HEK293T (cell line): ENCODE measurements at regions not wholly inside any gene's neighbourhood (a gene's known extent, or its start where the extent isn't known, plus 50 kb on each side); places are given as distances from the start of the nearest gene placed in this dataset.
"Not testable (repeated sequence)": the region's sequence is repeated elsewhere in the genome, so short reads cannot be mapped to it uniquely, and the experiment has no call there.

Source experiments
- CTCF ChIA-PET: fragments of 350-600 bp; formaldehyde crosslinking; extraction: SDS; loops from one replicate; lab custom pipeline; 2021; ENCODE audit warnings: antibody characterized with exemption, inconsistent platforms; lab: Yijun Ruan, JAX
- POLR2A ChIA-PET: fragments of 350-600 bp; formaldehyde crosslinking; extraction: SDS; loops from one replicate; lab custom pipeline; 2020; ENCODE audit warnings: antibody characterized with exemption, inconsistent platforms; lab: Yijun Ruan, JAX
- DNase-seq: peaks from one replicate; pipeline ENCODE4 v3.0.0; 2012; ENCODE audit warnings: mixed read lengths; ENCODE audit errors: extremely low spot score
- ARNT ChIP-seq: fragments of 450-650 bp; IDR thresholded peaks from 2 replicates; pipeline ENCODE4 v1.6.1; 2017; ENCODE audit warnings: mild to moderate bottlenecking
- BHLHE40 ChIP-seq: fragments of 450-650 bp; IDR thresholded peaks from 2 replicates; pipeline ENCODE4 v1.6.1; 2016; ENCODE audit warnings: mild to moderate bottlenecking, moderate library complexity, borderline replicate concordance
- CTBP1 ChIP-seq: fragments of 450-650 bp; IDR thresholded peaks from 2 replicates; pipeline ENCODE4 v1.6.1; 2016; ENCODE audit warnings: borderline replicate concordance
- ELF4 ChIP-seq: fragments of 450-650 bp; IDR thresholded peaks from 2 replicates; pipeline ENCODE4 v1.6.1; 2017; ENCODE audit warnings: antibody characterized with exemption
- FOXA1 ChIP-seq: fragments of 450-650 bp; IDR thresholded peaks from 2 replicates; pipeline ENCODE4 v1.6.1; 2016; ENCODE audit warnings: mild to moderate bottlenecking
- FOXK2 ChIP-seq: fragments of 450-650 bp; IDR thresholded peaks from 2 replicates; pipeline ENCODE4 v1.6.1; 2016; ENCODE audit warnings: mild to moderate bottlenecking
- FOXM1 ChIP-seq: fragments of 450-650 bp; IDR thresholded peaks from 2 replicates; pipeline ENCODE4 v1.6.1; 2017; ENCODE audit warnings: mild to moderate bottlenecking, borderline replicate concordance
- HDGF ChIP-seq: fragments of 450-650 bp; IDR thresholded peaks from 2 replicates; pipeline ENCODE4 v1.6.1; 2017; ENCODE audit warnings: antibody characterized with exemption, borderline replicate concordance
- L3MBTL2 ChIP-seq: fragments of 450-650 bp; conservative IDR thresholded peaks from 2 replicates; pipeline ENCODE4 v1.6.1; 2016; ENCODE audit warnings: mild to moderate bottlenecking
- LEF1 ChIP-seq: fragments of 450-650 bp; IDR thresholded peaks from 2 replicates; pipeline ENCODE4 v1.6.1; 2017; ENCODE audit warnings: mild to moderate bottlenecking, borderline replicate concordance
- NFRKB ChIP-seq: fragments of 450-650 bp; IDR thresholded peaks from 2 replicates; pipeline ENCODE4 v1.6.1; 2016; ENCODE audit warnings: mild to moderate bottlenecking, moderate library complexity
- PKNOX1 ChIP-seq: fragments of 450-650 bp; IDR thresholded peaks from 2 replicates; pipeline ENCODE4 v1.6.1; 2016
- SP1 ChIP-seq: fragments of 450-650 bp; IDR thresholded peaks from 2 replicates; pipeline ENCODE4 v1.6.1; 2017
- SUZ12 ChIP-seq: fragments of 450-650 bp; IDR thresholded peaks from 2 replicates; pipeline ENCODE4 v1.6.1; 2016; ENCODE audit warnings: mild to moderate bottlenecking
- TARDBP ChIP-seq: fragments of 450-650 bp; IDR thresholded peaks from 2 replicates; pipeline ENCODE4 v1.6.1; 2016
- ZNF384 ChIP-seq: fragments of 450-650 bp; IDR thresholded peaks from 2 replicates; pipeline ENCODE4 v1.6.1; 2016

- ChIA-PET CTCF (interaction anchor here (1.0 kb wide), 1 partner anchor 14 kb away, joined by 6 read pairs; no protein-coding TSS in a partner anchor), POLR2A (no interaction called here)
- no peak for TF ChIP-seq BHLHE40
- no peak for TF ChIP-seq ZNF384
- no peak for TF ChIP-seq FOXA1
- no peak for TF ChIP-seq SUZ12
- no peak for TF ChIP-seq ARNT
- TF ChIP-seq NFRKB = no peak
- no peak for TF ChIP-seq LEF1
- no peak for TF ChIP-seq FOXM1
- TF ChIP-seq CTBP1 = no peak
- TF ChIP-seq TARDBP = no peak
- no peak for TF ChIP-seq PKNOX1
- no peak for TF ChIP-seq SP1
- no peak for TF ChIP-seq FOXK2
- no peak for TF ChIP-seq L3MBTL2
- no peak for TF ChIP-seq HDGF
- DNase-seq = no peak
These were observed 121.7 kb downstream of the CHIC2 start for GRCh38 chr4:53942712-53943111.

GRCh38 chr4:53941331-53941730, 123.1 kb downstream of the CHIC2 start:
- no peak for TF ChIP-seq FOXA1
- no peak for TF ChIP-seq FOXK2
- no peak for TF ChIP-seq BHLHE40
- TF ChIP-seq TARDBP = no peak
- no peak for TF ChIP-seq L3MBTL2
- no peak for TF ChIP-seq ARNT
- TF ChIP-seq CTBP1 = no peak
- no peak for TF ChIP-seq ELF4
- TF ChIP-seq LEF1 = no peak
- no peak for TF ChIP-seq ZNF384
- no peak for DNase-seq
- ChIA-PET POLR2A (no interaction called here), CTCF (no interaction called here)

- CTCF ChIA-PET, DNase-seq, POLR2A ChIA-PET: not testable (repeated sequence)
These were observed 124.5 kb downstream of the CHIC2 start for GRCh38 chr4:53939892-53940291.

- ChIA-PET CTCF (no interaction called here), POLR2A (no interaction called here)
- TF ChIP-seq FOXK2 (no peak), LEF1 (no peak), ZNF384 (no peak), BHLHE40 (no peak), ELF4 (no peak), FOXA1 (no peak), ARNT (no peak)
- no peak for DNase-seq
These were observed 126.5 kb downstream of the CHIC2 start for GRCh38 chr4:53937918-53938317.

GRCh38 chr4:53937327-53937726, 127.1 kb downstream of the CHIC2 start:
- CTCF ChIA-PET = no interaction called here
- no peak for DNase-seq
- TF ChIP-seq FOXK2 = no peak
- no peak for TF ChIP-seq CTBP1
- no peak for TF ChIP-seq ARNT
- TF ChIP-seq BHLHE40 = no peak
- no peak for TF ChIP-seq FOXM1
- TF ChIP-seq ELF4 = no peak
- no peak for TF ChIP-seq PKNOX1
- no peak for TF ChIP-seq HDGF
- TF ChIP-seq L3MBTL2 = no peak
- no peak for TF ChIP-seq SUZ12
- no peak for TF ChIP-seq LEF1
- no peak for TF ChIP-seq NFRKB
- no peak for TF ChIP-seq TARDBP
- TF ChIP-seq ZNF384 = no peak
- POLR2A ChIA-PET = no interaction called here

- CTCF ChIA-PET = interaction anchor here (1.0 kb wide), 1 partner anchor 27 kb away, joined by 4 read pairs; no protein-coding TSS in a partner anchor
- TF ChIP-seq L3MBTL2 (no peak), FOXK2 (no peak), TARDBP (no peak), ARNT (no peak), NFRKB (no peak)
- POLR2A ChIA-PET = no interaction called here
- no peak for DNase-seq
These were observed 128.6 kb downstream of the CHIC2 start for GRCh38 chr4:53935780-53936179.

GRCh38 chr4:53932796-53933610, 131.4 kb downstream of the CHIC2 start:
- ChIA-PET POLR2A (interaction anchor here (0.6 kb wide), 1 partner anchor 129 kb away, joined by 3 read pairs; no protein-coding TSS in a partner anchor), CTCF (interaction anchor here (0.6 to 1.2 kb wide), 2 partner anchors 78 to 101 kb away, joined by 4 to 5 read pairs; no protein-coding TSS in a partner anchor)
- no peak for TF ChIP-seq FOXM1
- no peak for TF ChIP-seq CTBP1
- no peak for TF ChIP-seq TARDBP
- no peak for TF ChIP-seq FOXA1
- no peak for TF ChIP-seq SUZ12
- no peak for TF ChIP-seq ARNT
- no peak for TF ChIP-seq LEF1
- TF ChIP-seq L3MBTL2 = no peak
- no peak for DNase-seq
